Islet of Langerhans (tissue), 1 donor: ENCODE measurements at regions not wholly inside any gene's neighbourhood (a gene's known extent, or its start where the extent isn't known, plus 50 kb on each side); places are given as distances from the start of the nearest gene placed in this dataset.

Experiments used
- FAIRE-seq: peaks from one replicate; lab custom pipeline; 2011; peaks lifted over from hg19 to GRCh38; lab: Jason Lieb, UNC

- no peak for FAIRE-seq
These were observed 288.5 kb upstream of the KAZN start for GRCh38 chr1:14309984-14310383.

DNA sequence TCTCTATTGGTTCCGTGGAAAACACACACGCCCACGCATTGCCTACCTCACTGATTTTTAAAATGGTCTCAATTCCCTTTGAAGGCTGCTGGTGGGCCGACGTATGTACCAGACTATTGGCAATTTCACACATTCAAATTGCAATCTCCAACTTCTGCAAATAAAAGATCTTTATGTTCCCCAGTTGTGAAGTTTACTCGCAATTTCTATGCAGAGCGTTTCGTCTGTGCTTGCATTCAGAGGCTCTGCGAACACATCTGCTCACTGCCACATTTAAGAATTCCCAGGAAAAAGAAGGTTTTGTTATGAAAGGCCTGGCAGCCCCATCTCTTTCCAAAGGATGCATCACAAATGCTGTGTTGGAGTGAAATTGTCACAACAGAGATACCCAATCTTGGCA is 288.0 kb upstream of the KAZN start:
- FAIRE-seq = no peak

GRCh38 chr1:14313731-14314431 is 284.6 kb upstream of the KAZN start:
- no peak for FAIRE-seq

DNA sequence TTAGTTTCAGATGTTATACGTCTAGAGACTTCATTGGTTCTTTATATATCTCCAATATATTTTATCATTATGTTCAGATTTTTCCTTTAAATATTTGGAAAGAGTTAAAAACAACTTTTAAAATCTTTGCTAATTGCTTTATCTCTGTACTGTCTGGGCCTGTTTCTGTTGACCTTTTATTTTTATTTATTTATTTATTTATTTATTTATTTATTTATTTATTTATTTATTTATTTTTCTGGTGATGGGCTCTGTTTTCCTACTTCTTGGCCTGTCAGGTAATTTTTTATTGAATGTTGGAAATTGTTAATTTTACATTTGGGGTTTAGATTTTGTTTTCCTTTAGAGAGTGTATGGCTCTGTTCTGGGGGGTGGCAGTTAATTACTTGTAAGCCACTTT is 279.7 kb upstream of the KAZN start:
- no peak for FAIRE-seq

DNA sequence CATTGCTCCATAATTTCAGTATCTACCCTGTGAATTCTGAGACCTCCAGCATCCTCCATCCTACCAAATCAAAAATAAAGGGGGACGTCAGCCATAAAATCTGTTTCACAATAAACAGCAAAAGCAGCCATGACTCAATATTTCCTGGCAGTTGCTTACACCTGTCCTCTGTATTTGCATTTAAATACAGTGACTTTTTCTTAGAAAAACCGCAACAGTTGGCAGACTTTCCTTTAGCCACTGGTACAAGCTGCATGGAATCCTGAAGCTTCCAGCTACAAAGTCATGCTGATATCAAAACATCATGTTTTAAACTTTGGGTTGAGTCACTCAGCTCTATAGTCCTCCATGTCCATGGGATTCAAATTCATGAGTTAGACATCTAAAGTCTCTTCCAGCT is 278.0 kb upstream of the KAZN start:
- no peak for FAIRE-seq

DNA sequence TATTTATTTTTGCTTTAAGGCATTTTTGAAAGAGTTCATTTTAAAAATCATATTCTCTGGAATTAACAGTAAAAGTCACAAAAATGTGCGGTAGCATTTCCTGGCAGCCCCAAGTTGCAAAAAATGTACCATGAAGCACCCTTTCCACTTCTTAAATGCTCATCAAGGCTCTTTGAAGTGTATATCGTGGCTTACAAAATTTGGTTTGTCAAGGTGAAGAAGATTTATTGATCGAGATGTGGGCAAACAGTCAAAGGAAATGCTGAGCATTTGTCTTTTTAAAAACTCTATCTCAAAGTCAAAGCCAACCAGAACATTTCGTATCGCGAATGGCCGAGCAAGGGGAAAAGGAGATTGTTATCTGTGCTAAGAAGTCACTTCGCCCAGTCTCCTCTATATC is 277.5 kb upstream of the KAZN start:
- FAIRE-seq = no peak

GRCh38 chr1:14321422-14321821 is 277.1 kb upstream of the KAZN start:
- FAIRE-seq = no peak

DNA sequence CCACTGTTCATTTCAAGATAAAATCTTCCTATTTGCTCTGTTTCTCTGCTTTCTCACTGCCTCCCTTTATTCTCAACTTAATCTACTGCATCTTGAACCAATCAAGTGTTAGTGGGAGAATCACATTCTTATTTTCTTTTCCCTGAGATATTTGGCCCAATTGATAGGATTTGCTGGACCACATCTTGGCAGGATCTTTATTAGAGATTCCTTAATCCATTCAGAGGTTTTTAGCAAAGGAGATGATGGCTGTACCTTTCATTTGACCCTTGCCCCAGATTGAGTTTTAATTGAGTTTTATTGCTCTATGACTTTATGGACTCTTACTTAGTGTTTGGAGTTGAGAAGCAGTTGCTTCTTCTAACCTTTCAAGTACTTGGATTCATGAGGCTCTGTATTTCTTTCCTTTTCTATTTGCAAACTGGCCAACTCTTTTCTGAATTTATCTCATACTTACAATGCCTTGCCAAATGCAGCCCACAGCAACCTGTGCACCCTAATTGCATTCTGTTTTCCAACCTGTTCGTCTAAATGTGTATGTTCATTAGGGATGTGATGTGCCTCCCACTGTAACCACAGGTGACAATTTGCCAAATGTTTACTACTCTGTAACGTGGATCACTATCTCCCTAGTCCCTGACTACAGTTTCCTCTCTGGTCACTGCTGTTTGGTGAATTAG is 274.8 kb upstream of the KAZN start:
- no peak for FAIRE-seq

- FAIRE-seq = no peak
These were observed 274.2 kb upstream of the KAZN start for GRCh38 chr1:14324248-14324630.

- no peak for FAIRE-seq
These were observed 271.6 kb upstream of the KAZN start for GRCh38 chr1:14326857-14327256.

GRCh38 chr1:14328685-14329084 is 269.8 kb upstream of the KAZN start:
- no peak for FAIRE-seq

DNA sequence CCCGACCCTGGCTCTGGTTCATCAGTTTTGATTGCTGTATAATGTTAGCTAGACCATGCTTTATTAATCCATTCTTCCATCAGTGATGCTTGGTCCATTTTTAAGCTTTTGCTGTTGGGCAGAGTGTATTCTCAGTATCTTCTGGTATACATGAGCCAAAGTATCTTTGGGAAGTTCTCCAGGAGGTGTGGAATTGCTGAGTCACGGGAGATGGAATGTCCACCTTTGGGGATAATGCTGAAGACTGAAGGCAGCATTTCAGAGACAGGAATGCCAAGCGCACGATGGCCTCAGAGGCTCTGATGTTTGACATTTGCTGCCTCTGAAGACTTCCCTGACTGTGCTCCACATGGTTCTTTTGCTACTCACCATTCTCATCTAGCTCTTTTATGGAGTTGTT is 266.3 kb upstream of the KAZN start:
- no peak for FAIRE-seq

GRCh38 chr1:14334336-14335176 is 263.9 kb upstream of the KAZN start:
- no peak for FAIRE-seq

DNA sequence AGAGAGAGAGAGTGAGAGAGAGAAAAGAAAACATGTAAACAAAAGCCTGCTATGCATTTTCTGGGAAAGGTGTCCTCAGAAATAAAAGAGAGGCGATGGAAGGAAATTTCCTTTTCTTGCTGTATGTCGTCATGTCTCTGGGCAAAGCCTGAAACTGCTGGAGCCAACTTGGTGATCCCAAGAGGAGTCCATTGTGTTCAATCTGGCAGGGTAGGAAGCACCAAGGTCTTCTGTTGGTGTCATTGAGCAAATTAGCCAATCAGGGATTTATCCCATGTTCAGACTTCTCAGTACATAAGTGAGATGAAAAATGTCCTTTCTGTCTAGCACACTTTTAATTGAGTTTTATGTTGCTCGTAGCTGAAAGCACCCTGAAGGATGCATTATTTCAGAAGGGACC is 260.0 kb upstream of the KAZN start:
- no peak for FAIRE-seq

DNA sequence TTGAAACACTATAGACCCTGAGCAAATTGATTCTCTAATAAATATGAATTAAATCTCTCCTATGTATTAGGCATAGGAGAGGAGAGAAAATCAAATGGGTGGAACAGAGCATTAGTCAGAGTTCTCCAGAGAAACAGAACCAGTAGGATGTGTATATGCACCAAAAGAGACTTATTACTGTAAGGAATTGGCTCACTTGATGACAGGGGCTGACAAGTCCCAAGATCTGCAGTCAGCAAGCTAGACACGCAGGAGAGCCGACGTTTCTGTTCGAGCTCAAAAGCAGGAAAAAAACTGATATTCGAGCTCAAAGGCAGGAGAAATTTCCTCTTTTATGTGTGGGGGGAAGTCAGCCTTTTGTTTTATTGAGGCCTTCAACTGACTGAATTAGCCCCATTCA is 259.2 kb upstream of the KAZN start:
- FAIRE-seq = no peak

- no peak for FAIRE-seq
These were observed 258.3 kb upstream of the KAZN start for GRCh38 chr1:14340002-14340785.

GRCh38 chr1:14341147-14341546 is 257.3 kb upstream of the KAZN start:
- FAIRE-seq = no peak

DNA sequence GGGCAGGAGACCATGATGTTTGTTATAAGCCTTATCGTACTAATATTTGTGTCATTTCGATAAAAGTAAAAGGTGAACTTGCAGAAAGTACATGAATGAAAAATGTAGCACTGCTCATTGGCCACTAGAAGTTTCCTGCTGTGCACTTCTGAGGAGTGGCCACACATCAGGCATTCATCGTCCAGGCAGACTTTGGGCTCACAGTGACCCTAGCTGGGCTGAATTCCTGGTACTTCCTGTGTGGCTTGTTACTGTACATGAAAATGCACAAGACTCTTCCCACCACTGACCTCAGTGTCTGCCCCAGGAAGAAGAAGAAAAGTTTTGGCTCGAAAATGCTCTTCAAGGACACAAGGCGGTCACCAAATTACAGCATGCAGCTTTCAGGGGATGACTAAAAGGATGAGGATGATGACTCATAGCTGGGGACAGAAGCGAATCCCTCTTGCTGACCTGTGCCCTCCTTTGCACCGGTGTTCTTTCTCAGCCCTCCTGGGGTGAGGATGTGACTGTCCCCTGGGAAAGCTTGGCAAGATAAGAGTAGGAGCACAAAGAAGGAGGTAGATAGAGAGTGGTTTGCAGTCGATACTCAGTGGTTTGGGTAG is 252.4 kb upstream of the KAZN start:
- no peak for FAIRE-seq

GRCh38 chr1:14347186-14347585 is 251.3 kb upstream of the KAZN start:
- no peak for FAIRE-seq

DNA sequence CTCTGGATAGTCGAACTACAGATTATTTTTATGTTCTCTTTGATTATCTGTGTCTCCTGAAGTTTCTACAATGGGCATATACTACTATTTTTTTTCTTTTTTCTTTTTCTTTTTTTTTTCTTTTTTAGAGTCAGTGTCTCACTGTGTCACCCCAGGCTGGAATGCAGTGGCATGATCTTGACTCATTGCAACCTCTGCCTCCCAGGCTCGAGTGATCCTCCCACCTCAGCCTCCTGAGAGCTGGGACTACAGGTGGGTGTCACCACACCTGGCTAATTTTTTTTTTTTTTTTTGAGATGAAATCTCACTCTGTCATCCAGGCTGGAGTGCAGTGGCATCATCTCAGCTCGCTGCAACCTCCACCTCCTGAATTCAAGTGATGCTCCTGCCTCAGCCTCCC is 250.7 kb upstream of the KAZN start:
- no peak for FAIRE-seq

- no peak for FAIRE-seq
These were observed 248.3 kb upstream of the KAZN start for GRCh38 chr1:14350197-14350596.

DNA sequence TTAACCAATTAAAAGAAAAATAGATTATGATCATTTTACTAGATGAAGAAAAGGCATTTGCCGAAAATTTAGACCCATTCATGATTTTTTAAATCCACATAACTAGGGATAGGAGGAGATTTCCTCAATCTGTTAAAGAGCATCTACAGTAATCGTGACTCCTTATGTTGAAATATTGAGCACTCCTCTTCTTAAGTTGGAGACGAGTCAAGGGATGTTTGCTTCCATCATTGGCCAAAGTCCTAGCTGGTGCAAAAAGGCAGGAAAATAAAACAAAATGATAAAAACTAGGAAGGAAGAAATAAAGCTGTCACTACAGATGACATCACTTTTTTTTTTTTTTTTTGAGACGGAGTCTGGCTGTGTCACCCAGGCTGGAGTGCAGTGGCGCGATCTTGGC is 245.6 kb upstream of the KAZN start:
- FAIRE-seq = no peak
